ENCODE measurements at regions not wholly inside any gene's neighbourhood (a gene's known extent, or its start where the extent isn't known, plus 50 kb on each side); places are given as distances from the start of the nearest gene placed in this dataset.

DNA sequence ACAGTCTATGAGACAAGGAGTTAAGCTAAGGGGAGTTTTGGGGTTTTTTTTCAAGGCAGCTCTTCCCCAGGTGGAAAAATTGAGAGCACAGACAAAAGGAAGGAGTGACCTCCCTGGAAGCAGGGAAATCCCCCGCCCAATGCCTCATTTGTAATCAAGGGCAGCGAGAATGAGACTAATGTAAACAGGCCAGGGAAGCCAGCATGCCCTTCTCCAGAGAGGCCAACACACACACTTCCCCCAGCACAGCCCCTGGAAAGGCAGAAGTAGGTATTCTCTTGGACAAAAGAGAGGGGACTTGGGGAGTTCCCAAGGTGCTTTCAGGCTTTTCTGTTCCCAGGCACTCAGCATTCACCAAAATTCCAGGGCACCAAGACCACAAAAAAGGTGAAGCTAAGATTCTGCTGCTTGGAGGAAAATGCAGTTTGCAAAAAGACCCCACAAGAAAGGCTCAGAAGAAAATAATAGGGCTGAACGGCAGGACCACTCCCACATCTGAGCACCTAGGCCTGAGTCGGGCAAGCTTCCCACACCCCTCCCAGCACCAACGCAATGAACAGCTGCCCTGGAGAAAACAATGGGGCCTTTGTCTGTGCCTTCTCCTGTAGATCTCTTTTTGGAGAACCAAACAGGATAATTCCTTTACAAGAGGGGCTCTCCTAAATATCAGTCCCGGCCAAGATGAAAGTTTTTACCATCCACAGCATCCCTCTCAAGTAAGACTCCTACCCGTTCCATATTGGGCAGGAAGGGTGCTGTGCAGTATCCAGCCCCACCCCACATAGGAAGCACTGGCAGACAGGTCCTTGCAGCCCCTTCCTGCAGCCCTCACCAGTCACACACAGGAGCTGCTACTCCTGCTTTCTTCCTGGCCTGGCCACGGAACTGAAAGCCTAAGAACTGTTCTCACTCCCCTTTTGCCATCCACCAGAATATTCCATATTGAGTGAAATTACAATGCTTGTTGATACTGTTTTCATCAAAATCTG is 70.7 kb upstream of the AKIP1 start:
- Mint-ChIP-seq H3K27ac (no peak overlapping the region), H3K9me3 (no peaks in the 10 kb centered on the region), H3K4me3 (no peak overlapping the region), H3K4me1 (peaks cover 2% of the 10 kb centered on the region), H3K27me3 (peaks cover 5% of the 10 kb centered on the region), H3K36me3 (ENCODE audit: low read depth) (no peaks in the 10 kb centered on the region)
- ChIA-PET CTCF (interaction anchor here (0.6 to 1.9 kb wide), 2 partner anchors 10 to 642 kb away, joined by 4 read pairs; no protein-coding TSS in a partner anchor), POLR2A (no interaction called here)
- DNase-seq: no peak

DNA sequence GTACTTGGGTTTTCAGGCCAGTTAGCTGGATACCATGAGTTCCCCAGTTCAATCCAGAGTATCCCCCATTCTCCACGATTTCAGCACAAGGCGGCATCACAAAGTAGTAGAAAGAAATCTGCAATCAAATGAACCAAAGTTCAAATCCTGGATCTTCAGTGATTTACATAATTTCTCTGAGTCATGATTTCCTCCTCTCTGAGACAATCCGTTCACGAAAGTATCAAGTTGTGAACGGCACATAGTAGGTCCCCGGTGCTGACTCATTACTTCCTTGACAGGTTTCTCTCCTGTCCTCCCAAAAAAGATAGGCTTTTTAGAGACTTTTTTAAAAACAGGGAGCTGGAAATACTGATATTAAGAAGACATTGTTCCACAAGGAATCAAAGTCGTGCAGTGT is 69.1 kb upstream of the AKIP1 start:
- H3K4me1 Mint-ChIP-seq: peaks cover 2% of the 10 kb centered on the region

DNA sequence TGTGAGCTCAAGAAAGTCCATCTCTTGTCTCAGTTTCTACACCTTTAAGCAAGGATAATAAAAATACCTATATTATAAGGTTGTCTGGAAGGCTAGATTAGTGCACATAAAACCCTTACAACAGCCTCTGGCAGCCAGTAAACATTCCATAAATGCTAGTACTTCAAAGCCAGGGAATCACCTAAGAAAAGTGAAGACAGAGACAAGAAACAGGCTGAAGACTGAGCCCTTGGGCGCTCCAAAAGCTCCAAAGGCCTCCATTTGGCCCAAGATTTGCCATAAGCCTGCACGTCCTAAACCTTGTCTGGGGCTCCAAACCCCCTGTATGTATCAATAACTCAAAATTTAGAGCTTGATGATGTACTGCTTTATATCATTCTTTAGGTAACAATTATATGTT is 52.2 kb upstream of the AKIP1 start:
- H3K27ac Mint-ChIP-seq: no peak overlapping the region
- no peak for DNase-seq
- H3K4me3 Mint-ChIP-seq: no peak overlapping the region
- no peaks in the 10 kb centered on the region for H3K9me3 Mint-ChIP-seq
- POLR2A ChIA-PET: no interaction called here
- peaks cover 21% of the 10 kb centered on the region for H3K27me3 Mint-ChIP-seq
- no peaks in the 10 kb centered on the region for H3K4me1 Mint-ChIP-seq
- CTCF ChIA-PET: no interaction called here
- H3K36me3 Mint-ChIP-seq (ENCODE audit: low read depth): no peaks in the 10 kb centered on the region

More for the DNA sequence above, 69.1 kb upstream of the AKIP1 start:
- Mint-ChIP-seq H3K27me3 (peaks cover 15% of the 10 kb centered on the region), H3K36me3 (ENCODE audit: low read depth) (no peaks in the 10 kb centered on the region), H3K4me3 (no peak overlapping the region), H3K27ac (no peak overlapping the region), H3K9me3 (no peaks in the 10 kb centered on the region)
- CTCF ChIA-PET: interaction anchor here (1.2 kb wide), 1 partner anchor 9 kb away, joined by 3 read pairs; no protein-coding TSS in a partner anchor
- no peak for DNase-seq
- POLR2A ChIA-PET: no interaction called here

All from activated CD4-positive, alpha-beta T cell treated with anti-CD3 and anti-CD28 coated beads, Interleukin-2, amount 10 ng/mL, durations not matched to agents 7 days and 5 days (primary cell).